PFSK-1 (cell line): ENCODE measurements at regions not wholly inside any gene's neighbourhood (a gene's known extent, or its start where the extent isn't known, plus 50 kb on each side); places are given as distances from the start of the nearest gene placed in this dataset.

ENCODE experiments used
- POLR2AphosphoS5 ChIP-seq: IDR thresholded peaks from 2 replicates; pipeline ENCODE4 v1.6.1; 2012; ENCODE audit warnings: low read depth, mild to moderate bottlenecking, control low read depth, low read length, moderate library complexity
- REST ChIP-seq, 2 experiments: IDR thresholded peaks; 2 replicates each; pipeline versions ENCODE4 v1.6.1 to v1.8.0; 2011 to 2012; ENCODE audit warnings: low read depth in 2 of 2, low read length in 2 of 2, control low read depth in 1 of 2, inconsistent platforms in 1 of 2, mild to moderate bottlenecking in 1 of 2, moderate library complexity in 1 of 2; ENCODE audit not compliant: insufficient read depth in 1 of 2
- SIN3A ChIP-seq: IDR thresholded peaks from 2 replicates; pipeline ENCODE4 v1.6.1; 2012; ENCODE audit warnings: mild to moderate bottlenecking, low read length, moderate library complexity, borderline replicate concordance; ENCODE audit not compliant: insufficient read depth
- TAF1 ChIP-seq: IDR thresholded peaks from 2 replicates; pipeline ENCODE4 v1.6.1; 2012; ENCODE audit warnings: low read length, control low read depth, borderline replicate concordance; ENCODE audit not compliant: insufficient read depth

DNA sequence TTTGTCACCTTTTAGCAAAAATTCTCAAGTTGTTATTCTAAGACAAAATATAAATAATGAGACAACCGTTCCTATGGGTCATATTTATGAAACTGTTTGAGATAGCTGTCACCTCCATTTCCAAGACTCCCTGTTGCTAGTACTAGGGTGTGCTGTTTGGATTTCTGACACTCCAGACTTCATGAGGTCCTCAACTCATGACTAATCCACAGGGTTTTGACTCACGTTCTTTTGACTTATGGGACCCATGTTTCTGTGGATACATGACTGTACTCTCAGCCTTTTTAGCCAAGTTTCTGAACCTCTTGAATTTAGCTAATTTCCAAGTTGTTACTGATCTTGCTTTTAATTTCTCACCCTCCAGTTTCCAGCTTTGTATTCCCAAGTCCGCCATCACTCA, 178.7 kb upstream of the FAM98A start:
- TF ChIP-seq POLR2AphosphoS5 (no peak), REST (IDR thresholded peaks at IDR 0.05; ENCODE audit: insufficient read depth in 1 of 2, low read depth in 2 of 2, low read length in 2 of 2) (no peak), SIN3A (no peak), TAF1 (no peak)
